Inflammatory macrophage treated with lipopolysaccharide for 4 hours (primary cell): ENCODE measurements at regions not wholly inside any gene's neighbourhood (a gene's known extent, or its start where the extent isn't known, plus 50 kb on each side); places are given as distances from the start of the nearest gene placed in this dataset.

Experiments
- DNase-seq: peaks from one replicate; pipeline ENCODE4 v3.0.0-alpha.2; 2020

- DNase-seq: no peak
Measured at GRCh38 chr16:17724242-17724898, 253.6 kb upstream of the XYLT1 start.

GRCh38 chr16:17723531-17724134 lies 252.9 kb upstream of the XYLT1 start:
- DNase-seq: no peak

GRCh38 chr16:17718495-17718894 lies 247.7 kb upstream of the XYLT1 start:
- no peak for DNase-seq

GRCh38 chr16:17705847-17706246 lies 235.1 kb upstream of the XYLT1 start:
- no peak for DNase-seq

GRCh38 chr16:17696616-17697015 lies 225.9 kb upstream of the XYLT1 start:
- DNase-seq: no peak

- DNase-seq: no peak
Measured at GRCh38 chr16:17692484-17692883, 221.7 kb upstream of the XYLT1 start.

GRCh38 chr16:17691899-17692176 lies 221.1 kb upstream of the XYLT1 start:
- DNase-seq: no peak

- DNase-seq: no peak
Measured at GRCh38 chr16:17691106-17691898, 220.5 kb upstream of the XYLT1 start.

- DNase-seq: no peak
Measured at GRCh38 chr16:17685447-17685846, 214.7 kb upstream of the XYLT1 start.

GRCh38 chr16:17683281-17683680 lies 212.5 kb upstream of the XYLT1 start:
- DNase-seq: no peak

- no peak for DNase-seq
Measured at GRCh38 chr16:17676171-17676570, 205.4 kb upstream of the XYLT1 start.

- no peak for DNase-seq
Measured at GRCh38 chr16:17668386-17668785, 197.6 kb upstream of the XYLT1 start.

GRCh38 chr16:17666293-17666692 lies 195.5 kb upstream of the XYLT1 start:
- DNase-seq: no peak

- no peak for DNase-seq
Measured at GRCh38 chr16:17658881-17659280, 188.1 kb upstream of the XYLT1 start.

- DNase-seq: no peak
Measured at GRCh38 chr16:17657045-17657444, 186.3 kb upstream of the XYLT1 start.

- DNase-seq: no peak
Measured at GRCh38 chr16:17654571-17654970, 183.8 kb upstream of the XYLT1 start.

- no peak for DNase-seq
Measured at GRCh38 chr16:17654142-17654541, 183.4 kb upstream of the XYLT1 start.

GRCh38 chr16:17647879-17648872 lies 177.4 kb upstream of the XYLT1 start:
- DNase-seq: no peak

- no peak for DNase-seq
Measured at GRCh38 chr16:17643935-17644334, 173.2 kb upstream of the XYLT1 start.

- DNase-seq: no peak
Measured at GRCh38 chr16:17641990-17642389, 171.2 kb upstream of the XYLT1 start.

- no peak for DNase-seq
Measured at GRCh38 chr16:17638134-17638533, 167.4 kb upstream of the XYLT1 start.

GRCh38 chr16:17635183-17635582 lies 164.4 kb upstream of the XYLT1 start:
- DNase-seq: no peak
